C4-2B (cell line): ENCODE measurements at regions not wholly inside any gene's neighbourhood (a gene's known extent, or its start where the extent isn't known, plus 50 kb on each side); places are given as distances from the start of the nearest gene placed in this dataset.

Source experiments
- ZFX ChIP-seq: fragments of 450-650 bp; IDR thresholded peaks from 2 replicates; pipeline ENCODE4 v1.6.1; 2017
- TF ChIP-seq, protein P1 (sequence below): fragments of 450-650 bp; conservative IDR thresholded peaks from 2 replicates; pipeline ENCODE4 v1.5.1; 2017; ENCODE audit warnings: mild to moderate bottlenecking

DNA sequence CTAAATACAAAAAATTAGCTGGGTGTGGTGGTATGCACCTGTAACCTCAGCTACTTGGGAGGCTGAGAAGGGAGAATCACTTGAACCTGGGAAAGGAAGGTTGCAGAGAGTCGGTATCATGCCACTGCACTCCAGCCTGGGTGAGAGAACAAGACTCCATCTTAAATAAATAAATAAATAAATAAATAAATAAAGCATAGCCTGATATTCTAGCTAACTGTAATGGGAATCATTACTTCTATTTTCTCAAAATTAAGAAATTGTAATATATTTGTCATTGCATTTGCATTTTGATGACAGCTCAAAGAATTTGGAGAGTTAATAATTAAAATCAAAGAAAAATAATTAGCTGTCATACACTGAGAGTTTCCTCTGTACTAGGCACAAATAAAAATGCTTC is 561.1 kb downstream of the EFNB2 start:
- TF ChIP-seq, protein P1, sequence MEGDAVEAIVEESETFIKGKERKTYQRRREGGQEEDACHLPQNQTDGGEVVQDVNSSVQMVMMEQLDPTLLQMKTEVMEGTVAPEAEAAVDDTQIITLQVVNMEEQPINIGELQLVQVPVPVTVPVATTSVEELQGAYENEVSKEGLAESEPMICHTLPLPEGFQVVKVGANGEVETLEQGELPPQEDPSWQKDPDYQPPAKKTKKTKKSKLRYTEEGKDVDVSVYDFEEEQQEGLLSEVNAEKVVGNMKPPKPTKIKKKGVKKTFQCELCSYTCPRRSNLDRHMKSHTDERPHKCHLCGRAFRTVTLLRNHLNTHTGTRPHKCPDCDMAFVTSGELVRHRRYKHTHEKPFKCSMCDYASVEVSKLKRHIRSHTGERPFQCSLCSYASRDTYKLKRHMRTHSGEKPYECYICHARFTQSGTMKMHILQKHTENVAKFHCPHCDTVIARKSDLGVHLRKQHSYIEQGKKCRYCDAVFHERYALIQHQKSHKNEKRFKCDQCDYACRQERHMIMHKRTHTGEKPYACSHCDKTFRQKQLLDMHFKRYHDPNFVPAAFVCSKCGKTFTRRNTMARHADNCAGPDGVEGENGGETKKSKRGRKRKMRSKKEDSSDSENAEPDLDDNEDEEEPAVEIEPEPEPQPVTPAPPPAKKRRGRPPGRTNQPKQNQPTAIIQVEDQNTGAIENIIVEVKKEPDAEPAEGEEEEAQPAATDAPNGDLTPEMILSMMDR = no peak
- no peak for TF ChIP-seq ZFX
